HCT116 (cell line): ENCODE measurements at regions not wholly inside any gene's neighbourhood (a gene's known extent, or its start where the extent isn't known, plus 50 kb on each side); places are given as distances from the start of the nearest gene placed in this dataset.

Experiments
- ATAC-seq: fragments of 200-7000 bp; cut with Tn5 transposase; 2 replicates; pipeline ENCODE4 v1.9.1; 2020; ENCODE audit warnings: mild to moderate bottlenecking, moderate library complexity
- BruUV-seq: library from RNA; stranded (reverse); fragments of 400-500 nt; replicated peaks from 2 replicates; lab custom pipeline; 2021; lab: Mats Ljungman, UMichigan
- CTCF ChIA-PET: fragments of 300-600 bp; sonication (Branson Sonifier 250); formaldehyde crosslinking; loops from one replicate; lab custom pipeline; 2021; ENCODE audit warnings: antibody characterized with exemption; lab: Charles Lee
- POLR2A ChIA-PET: fragments of 300-600, 350-600 bp; sonication (Branson Sonifier 250); formaldehyde crosslinking; loops from one replicate; lab custom pipeline; 2021; ENCODE audit warnings: antibody characterized with exemption; lab: Charles Lee
- RAD21 ChIA-PET, 2 experiments: fragments of 300-600 bp; sonication (Branson Sonifier 250); formaldehyde crosslinking; loops; one replicate each; lab custom pipeline; 2023; ENCODE audit warnings: low total read pairs in 2 of 2; ENCODE audit not compliant: uncharacterized antibody in 2 of 2, unreplicated experiment in 2 of 2, low non-redundant PET in 1 of 2; lab: Charles Lee
- DNase-seq: peaks from one replicate; pipeline ENCODE4 v3.0.0-alpha.2; 2010; ENCODE audit warnings: low read depth, low spot score
- H2AFZ ChIP-seq: fragments of 200-600 bp; shearing (Covaris generic), sonication (generic); 2 replicates; pipeline ENCODE4 v1.6.1; 2017; ENCODE audit warnings: low read depth, mixed run types, mixed read lengths, antibody characterized with exemption, low read length; ENCODE audit not compliant: poor library complexity, severe bottlenecking
- H3K27ac ChIP-seq: 2 replicates; pipeline ENCODE4 v1.5.1; 2012; ENCODE audit warnings: low read depth, low read length
- H3K27me3 ChIP-seq: fragments of 200-600 bp; sonication (generic); 2 replicates; pipeline ENCODE4 v1.6.1; 2016; ENCODE audit warnings: mixed run types, low read length, mixed read lengths; ENCODE audit not compliant: insufficient read depth
- H3K36me3 ChIP-seq, 2 experiments: fragments of 200-500 bp in 1 of 2; fragments of 200-600 bp in 1 of 2; sonication (Bioruptor generic) in 1 of 2; sonication (generic) in 1 of 2; 2 replicates each; pipeline versions ENCODE4 v1.5.1 to v1.6.1; 2014 to 2016; ENCODE audit warnings: low read length in 2 of 2, inconsistent platforms in 1 of 2, mixed read lengths in 1 of 2, mixed run types in 1 of 2; ENCODE audit not compliant: insufficient read depth in 2 of 2, control insufficient read depth in 1 of 2
- H3K4me1 ChIP-seq, 2 experiments: fragments of 200-600 bp in 1 of 2; sonication (generic) in 1 of 2; 2 replicates each; pipeline versions ENCODE4 v1.5.1 to v1.6.1; 2012 to 2017; ENCODE audit warnings: low read length in 2 of 2, inconsistent platforms in 1 of 2, mild to moderate bottlenecking in 1 of 2, mixed read lengths in 1 of 2, mixed run types in 1 of 2, moderate library complexity in 1 of 2; ENCODE audit not compliant: insufficient read depth in 2 of 2, control insufficient read depth in 1 of 2
- H3K4me2 ChIP-seq: fragments of 200-600 bp; sonication (generic); 2 replicates; pipeline ENCODE4 v1.6.1; 2017; ENCODE audit warnings: mixed run types, low read length, mixed read lengths
- H3K4me3 ChIP-seq, 2 experiments: fragments of 200-600 bp in 1 of 2; sonication (generic) in 1 of 2; replicated peaks in 1 of 2; 2 replicates each; pipeline ENCODE4 v1.5.1; 2011 to 2016; ENCODE audit warnings: low read length in 2 of 2, control low read depth in 1 of 2, low read depth in 1 of 2, mild to moderate bottlenecking in 1 of 2, mixed read lengths in 1 of 2, mixed run types in 1 of 2
- H3K79me2 ChIP-seq: fragments of 200-600 bp; sonication (generic); 2 replicates; pipeline ENCODE4 v1.6.1; 2017; ENCODE audit warnings: mild to moderate bottlenecking, mixed run types, low read length, moderate library complexity, mixed read lengths; ENCODE audit not compliant: insufficient read depth
- H3K9ac ChIP-seq: fragments of 200-600 bp; sonication (generic); 2 replicates; pipeline ENCODE4 v1.6.1; 2016; ENCODE audit warnings: low read length, mixed read lengths
- H3K9me2 ChIP-seq: fragments of 200-600 bp; sonication (generic), shearing (Covaris generic); 2 replicates; pipeline ENCODE4 v1.6.1; 2017; ENCODE audit warnings: mixed run types, mild to moderate bottlenecking, moderate library complexity; ENCODE audit not compliant: insufficient read depth
- H3K9me3 ChIP-seq, 2 experiments: fragments of 200-500 bp in 1 of 2; fragments of 200-600 bp in 1 of 2; sonication (Bioruptor generic) in 1 of 2; sonication (generic) in 1 of 2; 2 replicates each; pipeline ENCODE4 v1.6.1; 2014 to 2017; ENCODE audit warnings: low read length in 2 of 2, mixed read lengths in 2 of 2, inconsistent platforms in 1 of 2, low read depth in 1 of 2, mild to moderate bottlenecking in 1 of 2, mixed run types in 1 of 2, moderate library complexity in 1 of 2; ENCODE audit not compliant: control insufficient read depth in 1 of 2, insufficient read depth in 1 of 2
- H4K20me1 ChIP-seq: fragments of 200-600 bp; sonication (generic), shearing (Covaris generic); 2 replicates; pipeline ENCODE4 v1.6.1; 2017; ENCODE audit warnings: mixed run types, mild to moderate bottlenecking, moderate library complexity; ENCODE audit not compliant: insufficient read depth
- EZH2phosphoT487 ChIP-seq: fragments of 200-600 bp; IDR thresholded peaks from 2 replicates; pipeline ENCODE4 v1.6.1; 2018; ENCODE audit warnings: antibody characterized with exemption, borderline replicate concordance
- JUND ChIP-seq: IDR thresholded peaks from 2 replicates; pipeline ENCODE4 v1.6.1; 2012
- POLR2A ChIP-seq: IDR thresholded peaks from 2 replicates; pipeline ENCODE4 v1.7.0; 2011; ENCODE audit warnings: borderline replicate concordance; ENCODE audit not compliant: insufficient read depth, insufficient read length; ENCODE audit errors: extremely low read depth
- POLR2AphosphoS5 ChIP-seq: IDR thresholded peaks from 2 replicates; pipeline ENCODE4 v1.6.1; 2011; ENCODE audit warnings: mild to moderate bottlenecking, low read depth, low read length, moderate library complexity
- SIN3A ChIP-seq: IDR thresholded peaks from 2 replicates; pipeline ENCODE4 v1.6.1; 2012; ENCODE audit warnings: low read depth
- TCF7L2 ChIP-seq: IDR thresholded peaks from 2 replicates; pipeline ENCODE4 v1.7.0; 2011; ENCODE audit warnings: borderline replicate concordance, inconsistent platforms; ENCODE audit not compliant: insufficient read depth, insufficient read length; ENCODE audit errors: extremely low read depth
- ZNF274 ChIP-seq: fragments of 200-500 bp; sonication (Bioruptor generic); IDR thresholded peaks from 2 replicates; pipeline ENCODE4 v1.6.1; 2014; ENCODE audit warnings: mild to moderate bottlenecking, low read depth, low read length, inconsistent platforms
- intact Hi-C: fragments of 100-400 bp; cut with micrococcal nuclease; formaldehyde crosslinking; loops from 2 replicates; pipeline ENCODE4 v1.10.0; 2022
- TF ChIP-seq, protein P1 (sequence below): IDR thresholded peaks from 2 replicates; pipeline ENCODE4 v1.6.1; 2012
- TF ChIP-seq, protein P2 (sequence below): IDR thresholded peaks from 2 replicates; pipeline ENCODE4 v1.6.1; 2011; ENCODE audit warnings: mild to moderate bottlenecking, low read length, moderate library complexity; ENCODE audit not compliant: insufficient replicate concordance; ENCODE audit errors: extremely low read depth
- TF ChIP-seq, protein P3 (sequence below): IDR thresholded peaks from 2 replicates; pipeline ENCODE4 v1.6.1; 2012; ENCODE audit warnings: low read depth

DNA sequence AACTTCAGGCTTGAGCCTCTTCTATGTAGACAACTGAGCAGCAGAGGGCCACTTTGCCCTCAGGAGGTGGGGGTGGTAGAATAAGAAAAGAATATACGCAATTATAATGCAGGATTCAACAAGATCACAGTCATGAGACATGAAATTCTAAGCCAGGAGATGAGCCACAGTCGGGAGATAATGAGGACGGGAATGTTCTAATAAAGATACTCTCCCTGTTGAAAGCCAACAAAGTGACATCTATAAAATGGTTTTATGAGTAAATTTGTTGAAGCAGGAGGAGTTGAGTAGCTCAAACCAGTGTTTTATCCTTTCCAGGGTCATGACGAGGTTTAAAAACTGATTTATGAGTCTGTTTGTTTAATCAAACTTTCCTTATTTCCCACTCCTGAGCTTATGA, 152.0 kb upstream of the SERP2 start (continued):
- TF ChIP-seq EZH2phosphoT487: no peak
- TF ChIP-seq TCF7L2: no peak
- no peak for TF ChIP-seq SIN3A
- no peak for TF ChIP-seq POLR2AphosphoS5
- TF ChIP-seq ZNF274: no peak

DNA sequence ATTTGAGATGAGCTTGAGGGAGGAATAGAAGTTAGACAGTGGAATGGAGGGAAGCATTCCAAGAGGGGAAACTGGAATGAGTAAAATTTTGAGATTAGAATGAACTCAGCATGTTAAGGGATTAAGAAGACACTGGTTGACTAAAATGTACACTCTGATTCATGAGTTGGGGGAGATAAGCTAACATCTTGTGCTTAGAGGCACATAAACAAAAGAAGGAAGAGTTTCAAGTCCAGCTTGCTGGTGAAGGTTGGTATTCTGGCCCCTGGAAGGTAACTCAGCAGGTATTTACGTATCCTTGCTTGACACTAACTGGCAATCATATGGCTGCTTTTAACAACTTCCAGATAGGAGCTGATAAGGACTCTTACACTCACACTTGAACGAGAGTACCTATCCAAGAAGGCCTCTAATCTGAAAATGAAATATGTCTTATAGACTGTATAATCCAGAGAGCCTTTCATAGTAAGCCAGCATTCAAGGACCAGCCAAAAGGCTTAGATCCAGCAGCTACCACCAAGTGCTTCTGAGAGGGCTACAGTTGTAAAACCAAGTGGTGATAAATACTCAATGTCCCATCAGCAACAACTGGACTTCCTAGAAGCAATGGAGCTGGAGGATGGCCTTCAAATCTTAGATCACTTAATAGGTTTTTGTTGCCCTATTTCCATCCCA, 149.7 kb upstream of the SERP2 start:
- RAD21 ChIA-PET: no interaction called here
- Histone ChIP-seq H2AFZ (no peak overlapping the region), H3K9me2 (no peaks in the 10 kb centered on the region)
- TF ChIP-seq, protein P1, sequence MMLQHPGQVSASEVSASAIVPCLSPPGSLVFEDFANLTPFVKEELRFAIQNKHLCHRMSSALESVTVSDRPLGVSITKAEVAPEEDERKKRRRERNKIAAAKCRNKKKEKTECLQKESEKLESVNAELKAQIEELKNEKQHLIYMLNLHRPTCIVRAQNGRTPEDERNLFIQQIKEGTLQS: no peak
- TF ChIP-seq, protein P2, sequence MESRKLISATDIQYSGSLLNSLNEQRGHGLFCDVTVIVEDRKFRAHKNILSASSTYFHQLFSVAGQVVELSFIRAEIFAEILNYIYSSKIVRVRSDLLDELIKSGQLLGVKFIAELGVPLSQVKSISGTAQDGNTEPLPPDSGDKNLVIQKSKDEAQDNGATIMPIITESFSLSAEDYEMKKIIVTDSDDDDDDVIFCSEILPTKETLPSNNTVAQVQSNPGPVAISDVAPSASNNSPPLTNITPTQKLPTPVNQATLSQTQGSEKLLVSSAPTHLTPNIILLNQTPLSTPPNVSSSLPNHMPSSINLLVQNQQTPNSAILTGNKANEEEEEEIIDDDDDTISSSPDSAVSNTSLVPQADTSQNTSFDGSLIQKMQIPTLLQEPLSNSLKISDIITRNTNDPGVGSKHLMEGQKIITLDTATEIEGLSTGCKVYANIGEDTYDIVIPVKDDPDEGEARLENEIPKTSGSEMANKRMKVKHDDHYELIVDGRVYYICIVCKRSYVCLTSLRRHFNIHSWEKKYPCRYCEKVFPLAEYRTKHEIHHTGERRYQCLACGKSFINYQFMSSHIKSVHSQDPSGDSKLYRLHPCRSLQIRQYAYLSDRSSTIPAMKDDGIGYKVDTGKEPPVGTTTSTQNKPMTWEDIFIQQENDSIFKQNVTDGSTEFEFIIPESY: no peak
- TF ChIP-seq TCF7L2 (no peak), SIN3A (no peak), POLR2A (no peak), JUND (no peak)
- TF ChIP-seq, protein P3, sequence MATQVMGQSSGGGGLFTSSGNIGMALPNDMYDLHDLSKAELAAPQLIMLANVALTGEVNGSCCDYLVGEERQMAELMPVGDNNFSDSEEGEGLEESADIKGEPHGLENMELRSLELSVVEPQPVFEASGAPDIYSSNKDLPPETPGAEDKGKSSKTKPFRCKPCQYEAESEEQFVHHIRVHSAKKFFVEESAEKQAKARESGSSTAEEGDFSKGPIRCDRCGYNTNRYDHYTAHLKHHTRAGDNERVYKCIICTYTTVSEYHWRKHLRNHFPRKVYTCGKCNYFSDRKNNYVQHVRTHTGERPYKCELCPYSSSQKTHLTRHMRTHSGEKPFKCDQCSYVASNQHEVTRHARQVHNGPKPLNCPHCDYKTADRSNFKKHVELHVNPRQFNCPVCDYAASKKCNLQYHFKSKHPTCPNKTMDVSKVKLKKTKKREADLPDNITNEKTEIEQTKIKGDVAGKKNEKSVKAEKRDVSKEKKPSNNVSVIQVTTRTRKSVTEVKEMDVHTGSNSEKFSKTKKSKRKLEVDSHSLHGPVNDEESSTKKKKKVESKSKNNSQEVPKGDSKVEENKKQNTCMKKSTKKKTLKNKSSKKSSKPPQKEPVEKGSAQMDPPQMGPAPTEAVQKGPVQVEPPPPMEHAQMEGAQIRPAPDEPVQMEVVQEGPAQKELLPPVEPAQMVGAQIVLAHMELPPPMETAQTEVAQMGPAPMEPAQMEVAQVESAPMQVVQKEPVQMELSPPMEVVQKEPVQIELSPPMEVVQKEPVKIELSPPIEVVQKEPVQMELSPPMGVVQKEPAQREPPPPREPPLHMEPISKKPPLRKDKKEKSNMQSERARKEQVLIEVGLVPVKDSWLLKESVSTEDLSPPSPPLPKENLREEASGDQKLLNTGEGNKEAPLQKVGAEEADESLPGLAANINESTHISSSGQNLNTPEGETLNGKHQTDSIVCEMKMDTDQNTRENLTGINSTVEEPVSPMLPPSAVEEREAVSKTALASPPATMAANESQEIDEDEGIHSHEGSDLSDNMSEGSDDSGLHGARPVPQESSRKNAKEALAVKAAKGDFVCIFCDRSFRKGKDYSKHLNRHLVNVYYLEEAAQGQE: no peak
- TF ChIP-seq, all 23 proteins: peak for 0
- Histone ChIP-seq H3K4me1 (peaks cover 0 to 8% of the 10 kb centered on the region in 2 experiments; a peak in 1 of 4 replicates), H3K27ac (no peak overlapping the region), H3K9ac (no peak overlapping the region), H3K36me3 (no peaks in the 10 kb centered on the region), H3K27me3 (no peaks in the 10 kb centered on the region), H3K9me3 (no peaks in the 10 kb centered on the region), H3K4me2 (no peak overlapping the region), H4K20me1 (no peaks in the 10 kb centered on the region), H3K79me2 (no peaks in the 10 kb centered on the region), H3K4me3 (no peak overlapping the region)
- intact Hi-C loops: no loop called here
- ChIA-PET POLR2A (interaction anchor here (1.2 to 1.6 kb wide), 3 partner anchors 9 to 213 kb away, joined by 3 to 6 read pairs (median 4); no protein-coding TSS in a partner anchor), CTCF (interaction anchor here (1.3 kb wide), 1 partner anchor 8 kb away, joined by 4 read pairs; no protein-coding TSS in a partner anchor)
- BruUV-seq: no TSS peak
- ATAC-seq (no peak), DNase-seq (no peak)
